Stimulated activated CD8-positive, alpha-beta memory T cell treated with anti-CD3 and anti-CD28 coated beads, Interleukin-7, amount 100 ng/mL, for 24 hours (primary cell): ENCODE measurements at regions not wholly inside any gene's neighbourhood (a gene's known extent, or its start where the extent isn't known, plus 50 kb on each side); places are given as distances from the start of the nearest gene placed in this dataset.

Source experiments
- DNase-seq: peaks from one replicate; pipeline ENCODE4 v3.0.0-alpha.2; 2020; ENCODE audit warnings: low read depth

DNA sequence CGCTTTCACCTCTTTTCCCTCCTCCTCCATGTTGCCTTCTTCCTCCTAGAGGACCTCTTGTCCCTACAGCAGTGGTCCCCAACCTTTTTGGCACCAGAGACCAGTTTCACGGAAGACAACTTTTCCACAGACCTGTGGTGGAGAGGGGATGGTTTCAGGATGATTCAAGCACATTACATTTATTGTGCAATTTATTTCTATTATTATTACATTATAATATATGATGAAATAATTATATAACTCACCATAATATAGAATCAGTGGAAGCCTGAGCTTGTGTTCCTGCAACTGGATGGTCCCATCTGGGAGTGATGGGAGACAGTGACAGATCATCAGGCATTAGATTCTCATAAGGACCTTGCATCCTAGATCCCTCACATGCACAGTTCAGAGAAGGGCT, 152.2 kb upstream of the NCKAP5 start:
- DNase-seq: no peak

DNA sequence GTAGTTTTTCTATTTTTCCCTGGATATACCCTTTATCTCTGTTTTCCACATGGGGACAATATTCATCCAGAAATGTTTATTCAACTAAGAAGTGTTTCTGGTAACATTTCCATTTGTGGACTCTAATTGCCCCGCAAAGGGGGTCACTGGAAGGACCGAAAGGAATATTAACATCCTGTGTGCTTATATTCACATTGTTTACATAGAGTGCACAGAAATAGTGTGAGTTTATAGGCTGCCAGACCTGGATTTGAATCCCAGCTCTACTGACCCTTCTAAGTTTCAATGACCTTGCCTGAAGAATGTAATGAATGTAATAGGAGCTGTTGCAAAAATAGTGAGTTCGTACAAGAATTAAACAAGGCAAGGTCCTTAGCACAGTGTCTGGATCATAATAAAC, 152.9 kb upstream of the NCKAP5 start:
- no peak for DNase-seq

DNA sequence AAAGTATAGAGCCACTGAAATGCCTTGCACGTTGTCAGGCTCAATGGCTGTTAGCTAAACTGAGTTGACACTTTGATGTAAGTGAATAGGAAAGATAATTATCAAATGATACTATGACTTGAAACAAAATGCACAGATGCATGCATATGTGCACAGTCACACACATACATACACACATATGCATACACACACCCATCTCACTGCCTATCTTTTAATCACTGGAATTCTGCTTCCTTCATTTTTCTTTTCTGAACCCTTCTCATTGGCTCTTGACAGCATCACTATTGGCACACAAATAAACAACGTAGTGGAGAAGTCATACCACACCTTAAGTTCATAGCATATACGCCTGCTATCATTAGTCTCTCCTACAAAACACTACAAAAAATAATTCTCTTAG, 154.9 kb upstream of the NCKAP5 start:
- DNase-seq: no peak

DNA sequence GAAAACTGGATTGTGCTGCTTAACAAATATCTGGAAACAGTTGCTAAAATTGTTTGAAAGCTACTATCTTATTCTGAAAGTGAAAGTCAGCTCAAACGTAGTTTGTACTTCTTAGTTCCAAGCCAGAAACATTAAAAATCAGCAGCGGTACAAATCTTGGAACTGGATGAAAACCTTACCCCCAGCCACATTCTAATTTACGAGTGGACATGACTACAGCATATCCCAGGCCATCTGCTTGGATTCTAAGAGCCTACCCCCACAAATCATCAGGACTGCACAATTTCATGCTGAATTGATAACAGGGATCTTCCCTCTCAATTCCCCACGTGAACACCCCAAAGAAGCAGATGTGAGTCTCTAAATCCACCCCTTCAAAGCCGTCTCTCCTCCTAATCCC, 158.7 kb upstream of the NCKAP5 start:
- DNase-seq: no peak

DNA sequence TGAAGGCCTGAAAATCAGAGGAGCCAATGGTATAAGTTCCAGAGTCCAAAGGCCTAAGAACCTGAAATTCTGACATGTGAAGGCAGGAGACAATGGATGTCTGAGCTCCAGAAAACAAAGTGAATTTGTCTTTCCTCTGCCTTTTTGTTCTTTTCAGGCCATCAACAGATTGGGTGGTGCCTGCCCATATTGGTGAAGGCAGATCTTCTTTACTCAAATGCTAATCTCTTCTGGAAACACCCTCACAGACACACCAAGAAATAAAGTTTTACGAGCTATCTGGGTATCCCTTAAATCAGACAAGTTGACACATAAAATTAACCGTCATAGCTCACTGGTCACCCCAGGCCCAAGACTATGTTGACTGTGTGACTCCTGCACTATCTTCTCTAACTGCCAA, 163.8 kb upstream of the NCKAP5 start:
- no peak for DNase-seq

- no peak for DNase-seq
Measured at GRCh38 chr2:133732982-133733900, 165.0 kb upstream of the NCKAP5 start.

- DNase-seq: no peak
Measured at GRCh38 chr2:133733901-133734255, 165.6 kb upstream of the NCKAP5 start.

DNA sequence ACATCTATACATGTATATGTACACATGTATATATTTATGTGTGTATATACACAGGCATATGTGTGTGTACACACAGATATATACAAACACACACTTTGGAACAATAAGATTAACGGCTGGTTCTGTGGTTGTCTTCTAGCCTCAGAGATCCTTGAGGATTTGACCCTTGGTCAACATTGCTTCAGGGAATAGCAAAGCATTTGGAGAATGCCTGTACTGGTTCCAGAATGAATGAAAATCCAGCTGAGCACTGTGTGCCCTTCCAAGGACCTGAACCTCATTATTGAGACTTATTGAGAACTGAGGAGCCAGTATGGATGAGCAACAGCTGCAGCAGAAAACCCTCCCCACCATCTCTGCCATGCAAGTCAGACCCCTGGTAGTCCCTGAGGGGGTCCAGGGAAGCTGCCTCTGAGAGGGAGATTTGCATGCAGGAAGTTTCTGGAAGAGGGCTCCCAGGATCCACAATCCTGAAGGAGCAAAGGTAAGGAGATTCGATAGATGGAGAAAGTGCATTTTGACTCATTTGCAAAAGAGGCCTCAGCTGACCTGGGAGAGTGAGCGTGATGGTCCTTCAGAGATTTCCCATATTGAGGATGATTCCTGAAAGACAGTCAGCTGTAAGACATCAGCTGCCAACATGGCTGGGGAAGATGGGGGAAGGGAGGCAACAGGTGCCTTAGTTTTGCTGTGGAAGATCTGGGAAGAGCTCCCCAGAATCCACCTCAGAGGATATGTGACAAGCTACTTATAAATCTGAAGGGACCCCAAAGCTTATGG, 166.6 kb upstream of the NCKAP5 start:
- no peak for DNase-seq

DNA sequence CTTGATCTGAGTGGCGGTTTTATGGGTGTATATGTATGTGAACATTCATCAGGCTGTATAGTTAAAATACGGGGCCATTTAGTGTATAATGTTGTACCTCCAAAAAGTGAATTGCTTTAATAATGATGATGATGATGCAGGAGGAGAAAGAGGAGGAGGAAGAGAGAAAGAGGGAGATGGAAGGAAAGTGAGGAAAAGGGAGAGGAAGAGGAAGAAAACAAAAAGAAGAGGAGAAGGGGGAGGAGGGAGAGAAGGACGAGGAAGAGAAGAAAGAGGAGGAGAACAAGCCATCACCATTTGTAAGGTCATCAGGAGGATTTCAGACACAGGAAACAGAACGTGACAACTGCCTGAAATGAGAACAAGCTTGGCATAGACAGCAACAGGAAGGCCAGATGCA, 168.4 kb upstream of the NCKAP5 start:
- no peak for DNase-seq

DNA sequence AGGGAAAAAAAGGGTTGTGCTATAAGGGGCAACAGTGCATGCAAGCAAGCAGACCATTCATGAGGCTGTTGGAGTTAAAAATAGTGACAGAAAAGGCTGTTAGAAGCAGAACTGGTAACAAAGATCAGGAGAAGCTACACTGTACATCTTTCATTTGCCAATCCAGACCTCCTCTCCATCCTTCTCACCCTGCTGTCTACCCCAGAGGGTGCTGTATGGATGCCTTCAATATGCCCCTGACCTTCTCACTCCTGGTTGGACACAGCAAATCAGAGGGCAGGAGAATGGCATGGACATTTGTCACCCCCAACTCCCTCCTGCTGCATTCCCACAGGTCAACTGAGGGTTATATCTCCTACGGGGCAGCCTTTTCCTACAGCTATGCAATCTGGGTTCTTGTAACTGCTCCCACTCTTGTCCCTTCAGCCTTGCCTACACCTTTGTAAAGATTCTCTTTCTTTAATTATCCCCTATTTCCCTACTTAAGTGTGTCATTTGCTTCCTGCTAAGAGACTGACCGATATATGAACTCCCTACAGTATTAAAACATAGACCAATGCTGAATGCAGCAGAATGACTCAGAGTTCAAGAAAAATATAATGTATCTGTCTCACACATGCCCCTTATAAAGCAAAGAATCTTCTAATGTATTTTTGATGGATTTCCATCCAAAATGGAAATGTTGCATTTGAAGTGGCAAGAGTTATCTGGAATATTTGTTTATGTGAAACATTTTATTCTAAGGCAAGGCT, 169.2 kb upstream of the NCKAP5 start:
- no peak for DNase-seq

- no peak for DNase-seq
Measured at GRCh38 chr2:133739039-133739438, 170.8 kb upstream of the NCKAP5 start.

- no peak for DNase-seq
Measured at GRCh38 chr2:133740500-133740899, 172.2 kb upstream of the NCKAP5 start.

DNA sequence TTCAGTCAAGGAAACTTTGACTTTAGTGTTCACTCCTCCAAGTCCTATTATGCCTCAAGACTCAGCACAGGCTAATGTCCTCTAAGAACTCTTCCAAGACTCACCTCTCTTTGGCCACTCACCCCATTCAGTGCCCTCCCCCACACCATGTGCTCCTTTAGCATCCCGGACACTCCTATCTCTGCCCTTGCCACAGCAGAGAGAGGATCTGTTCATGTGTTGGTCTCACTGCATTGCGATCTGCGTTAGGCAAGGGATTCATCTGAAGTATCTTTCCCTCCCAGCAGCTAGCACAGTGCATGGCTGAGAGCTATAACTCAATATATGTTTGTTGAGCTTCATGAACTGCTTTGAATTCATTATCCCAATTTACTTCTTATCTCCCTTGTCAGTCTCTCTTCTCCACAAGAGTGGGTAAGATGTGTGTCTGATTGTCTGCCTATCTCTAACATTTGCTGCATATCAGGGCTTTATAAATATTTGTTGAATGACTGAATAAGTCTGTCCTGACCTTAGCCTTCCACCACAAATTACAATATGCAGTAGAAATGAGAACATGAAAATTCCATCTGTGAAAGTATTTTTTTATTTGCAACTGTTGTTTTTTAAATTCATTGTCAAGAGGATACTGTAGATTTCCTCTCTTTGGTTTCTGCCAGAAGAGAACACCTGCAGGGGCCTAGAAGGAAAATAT, 179.9 kb upstream of the NCKAP5 start:
- no peak for DNase-seq

GRCh38 chr2:133753665-133754064, 185.4 kb upstream of the NCKAP5 start:
- no peak for DNase-seq

- DNase-seq: no peak
Measured at GRCh38 chr2:133755480-133756300, 187.4 kb upstream of the NCKAP5 start.

- no peak for DNase-seq
Measured at GRCh38 chr2:133756833-133757232, 188.6 kb upstream of the NCKAP5 start.

DNA sequence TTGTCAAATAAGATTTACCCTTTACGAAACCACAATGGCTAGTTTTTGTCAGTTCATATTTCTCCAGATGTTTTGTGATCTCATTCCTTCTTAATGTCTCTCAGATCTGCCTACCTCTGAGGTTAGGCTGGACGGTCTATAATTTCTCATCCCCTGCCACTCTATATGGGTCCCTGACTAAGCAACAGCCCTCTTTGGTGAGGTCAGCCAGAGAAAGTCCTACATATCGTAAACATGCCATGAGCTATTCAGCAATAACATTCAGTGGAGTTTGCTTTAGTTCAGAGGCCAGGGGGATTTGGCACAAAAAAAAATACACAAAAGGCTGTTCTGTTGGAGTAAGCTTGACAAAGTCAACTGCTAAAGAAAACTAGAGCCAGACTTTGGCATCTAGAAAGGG, 192.1 kb upstream of the NCKAP5 start:
- DNase-seq: no peak

DNA sequence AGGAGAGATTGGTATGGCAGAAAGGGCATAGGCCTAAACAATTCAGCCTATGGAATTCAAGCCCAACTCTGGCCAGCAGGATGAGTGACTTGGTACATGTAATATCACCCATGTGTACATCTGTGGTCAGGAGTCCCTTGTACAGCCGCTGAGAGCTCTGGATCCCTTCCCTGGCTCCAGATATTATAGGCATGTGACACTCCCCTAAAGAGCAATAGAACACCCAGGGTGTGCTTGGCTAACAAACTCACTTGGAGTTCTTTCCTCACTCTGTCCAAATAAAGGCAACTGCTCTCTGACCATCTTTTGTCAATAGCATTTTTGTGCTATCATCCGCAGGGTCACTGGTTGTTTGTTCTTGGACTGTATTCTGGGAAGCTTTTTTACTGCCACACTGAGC, 197.4 kb upstream of the NCKAP5 start:
- DNase-seq: no peak

- DNase-seq: no peak
Measured at GRCh38 chr2:133766164-133766832, 198.0 kb upstream of the NCKAP5 start.

DNA sequence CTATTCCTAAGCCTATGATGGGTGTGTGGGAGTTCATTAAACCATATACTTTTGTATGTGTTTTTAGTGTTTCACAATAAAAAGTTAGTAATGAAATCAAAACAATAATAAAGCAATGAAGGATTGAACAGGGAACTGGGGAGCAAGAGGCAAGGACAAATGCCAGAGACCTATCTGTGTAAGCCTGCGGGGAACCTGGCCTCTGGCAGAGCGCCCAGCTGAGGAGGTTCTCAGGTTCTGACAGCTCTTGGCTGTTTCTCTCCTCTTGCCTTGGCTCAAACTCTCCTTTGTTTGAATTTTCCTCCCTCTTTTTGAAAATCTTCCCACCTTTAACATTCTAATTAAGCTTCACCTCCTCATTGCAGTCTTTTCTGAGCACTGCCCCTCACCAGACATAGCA, 200.0 kb upstream of the NCKAP5 start:
- no peak for DNase-seq
